Testis (tissue), 2 donors: ENCODE measurements at regions not wholly inside any gene's neighbourhood (a gene's known extent, or its start where the extent isn't known, plus 50 kb on each side); places are given as distances from the start of the nearest gene placed in this dataset.

Experiments
- DNase-seq: peaks from one replicate; pipeline ENCODE4 v3.0.0-alpha.2; 2019
- H3K27ac ChIP-seq, 2 donors: fragments of 200-600 bp; sonication (generic); one replicate each; pipeline ENCODE4 v1.5.1; 2019
- H3K27me3 ChIP-seq: fragments of 200-600 bp; sonication (generic); one replicate; pipeline ENCODE4 v1.5.1; 2019
- H3K36me3 ChIP-seq: fragments of 200-600 bp; sonication (generic); one replicate; pipeline ENCODE4 v1.5.1; 2017; ENCODE audit warnings: low read depth; ENCODE audit errors: missing control alignments
- H3K4me1 ChIP-seq: fragments of 200-600 bp; sonication (generic); one replicate; pipeline ENCODE4 v1.5.1; 2019
- H3K4me3 ChIP-seq, 2 donors: fragments of 200-600 bp; sonication (generic); one replicate each; pipeline ENCODE4 v1.5.1; 2017 to 2019
- H3K9me3 ChIP-seq: fragments of 200-600 bp; sonication (generic); one replicate; pipeline ENCODE4 v1.5.1; 2017
- CTCF ChIP-seq, 3 experiments: fragments of 450-650 bp in 2 of 3; fragments of 200-600 bp in 1 of 3; sonication (generic) in 1 of 3; IDR thresholded peaks; one replicate each; pipeline ENCODE4 v1.5.1; 2016 to 2019; ENCODE audit warnings: antibody characterized with exemption in 3 of 3, mild to moderate bottlenecking in 2 of 3, moderate library complexity in 1 of 3
- POLR2A ChIP-seq: fragments of 450-650 bp; IDR thresholded peaks from one replicate; pipeline ENCODE4 v1.6.1; 2017; ENCODE audit warnings: antibody characterized with exemption, mild to moderate bottlenecking, moderate library complexity
- WGBS, 2 donors: methylation state at CpG; one replicate each; pipeline ENCODE4 v1.1.5; 2018; 5-methylcytosine and 5-hydroxymethylcytosine counted together
- intact Hi-C: fragments of 100-400 bp; cut with DNase I; formaldehyde crosslinking; loops from one replicate; pipeline ENCODE4 v1.15.1; 2023; ENCODE audit warnings: low total_unique reads

GRCh38 chr5:117204404-117204803 is 629.8 kb upstream of the SEMA6A start:
- 76 to 84% methylated on average over 4 of the region's 4 CpGs for whole genome bisulfite sequencing, 2 donors

GRCh38 chr5:117203584-117203983 is 629.0 kb upstream of the SEMA6A start:
- intact Hi-C loops: no loop called here
- TF ChIP-seq POLR2A (no peak), CTCF (IDR thresholded peaks at IDR 0.05) (no peak)
- no peak overlapping the region for H3K4me3 ChIP-seq
- no peaks in the 10 kb centered on the region for H3K9me3 ChIP-seq
- 82 to 91% methylated on average over 2 of the region's 2 CpGs for WGBS, 2 donors
- no peaks in the 10 kb centered on the region for H3K36me3 ChIP-seq
- H3K27me3 ChIP-seq: no peaks in the 10 kb centered on the region
- H3K27ac ChIP-seq: no peak overlapping the region
- DNase-seq: no peak
- H3K4me1 ChIP-seq: no peaks in the 10 kb centered on the region

More at GRCh38 chr5:117204404-117204803, 629.8 kb upstream of the SEMA6A start:
- no peaks in the 10 kb centered on the region for H3K4me1 ChIP-seq
- no peaks in the 10 kb centered on the region for H3K36me3 ChIP-seq
- no peak for DNase-seq
- TF ChIP-seq CTCF (IDR thresholded peaks at IDR 0.05) (no peak), POLR2A (no peak)
- H3K27ac ChIP-seq: no peak overlapping the region
- no peaks in the 10 kb centered on the region for H3K9me3 ChIP-seq
- H3K4me3 ChIP-seq: no peak overlapping the region
- no peaks in the 10 kb centered on the region for H3K27me3 ChIP-seq
- intact Hi-C loops: no loop called here

- no peaks in the 10 kb centered on the region for H3K27me3 ChIP-seq
- DNase-seq: no peak
- H3K9me3 ChIP-seq: no peaks in the 10 kb centered on the region
- no peaks in the 10 kb centered on the region for H3K4me1 ChIP-seq
- no peaks in the 10 kb centered on the region for H3K36me3 ChIP-seq
- intact Hi-C loops: no loop called here
- H3K4me3 ChIP-seq: no peak overlapping the region
- TF ChIP-seq POLR2A (no peak), CTCF (IDR thresholded peaks at IDR 0.05) (no peak)
- H3K27ac ChIP-seq: no peak overlapping the region
- 47 to 52% methylated on average over 1 of the region's 1 CpG for WGBS, 2 donors
These were observed 626.4 kb upstream of the SEMA6A start for GRCh38 chr5:117201001-117201400.

- no peaks in the 10 kb centered on the region for H3K4me1 ChIP-seq
- H3K27ac ChIP-seq: no peak overlapping the region
- DNase-seq: no peak
- no peaks in the 10 kb centered on the region for H3K27me3 ChIP-seq
- no peak for TF ChIP-seq CTCF (IDR thresholded peaks at IDR 0.05)
- no peak for TF ChIP-seq POLR2A
- H3K36me3 ChIP-seq: no peaks in the 10 kb centered on the region
- H3K4me3 ChIP-seq: no peak overlapping the region
- no peaks in the 10 kb centered on the region for H3K9me3 ChIP-seq
- intact Hi-C loops: no loop called here
These were observed 620.5 kb upstream of the SEMA6A start for GRCh38 chr5:117195076-117195475.

- no peaks in the 10 kb centered on the region for H3K9me3 ChIP-seq
- WGBS, 2 donors: 88 to 90% methylated on average over 2 of the region's 2 CpGs
- no peaks in the 10 kb centered on the region for H3K4me1 ChIP-seq
- no peak for TF ChIP-seq POLR2A
- TF ChIP-seq CTCF (IDR thresholded peaks at IDR 0.05): no peak
- intact Hi-C loops: no loop called here
- no peak for DNase-seq
- no peak overlapping the region for H3K4me3 ChIP-seq
- H3K27me3 ChIP-seq: no peaks in the 10 kb centered on the region
- H3K27ac ChIP-seq: no peak overlapping the region
- H3K36me3 ChIP-seq: no peaks in the 10 kb centered on the region
These were observed 616.6 kb upstream of the SEMA6A start for GRCh38 chr5:117191251-117191650.
